Stimulated activated CD4-positive, alpha-beta T cell treated with anti-CD3 and anti-CD28 coated beads, Interleukin-4, amount 100 ng/mL, for 24 hours (primary cell): ENCODE measurements at regions not wholly inside any gene's neighbourhood (a gene's known extent, or its start where the extent isn't known, plus 50 kb on each side); places are given as distances from the start of the nearest gene placed in this dataset.
"Not testable (repeated sequence)": the region's sequence is repeated elsewhere in the genome, so short reads cannot be mapped to it uniquely, and the experiment has no call there.

Experiments used
- DNase-seq: peaks from one replicate; pipeline ENCODE4 v3.0.0-alpha.2; 2020

DNA sequence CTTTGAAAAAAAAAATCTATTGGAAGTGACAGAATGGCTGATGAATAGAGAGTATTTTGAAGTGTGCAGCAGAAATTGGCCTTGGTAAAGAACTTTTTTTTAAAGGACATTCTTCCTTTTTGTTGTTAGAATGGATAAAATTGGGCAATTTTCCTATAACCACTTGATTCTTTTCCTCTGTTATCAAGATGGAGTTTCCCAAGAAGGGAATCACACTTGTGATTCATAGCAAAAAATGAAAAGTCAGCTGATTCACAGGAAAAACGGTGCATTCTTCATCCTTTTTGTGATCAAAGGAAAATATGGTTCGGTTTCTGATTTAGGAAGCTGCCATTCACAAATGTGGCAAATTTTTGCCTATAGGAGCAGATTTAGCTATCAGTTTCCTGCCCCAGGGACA lies 486.8 kb downstream of the GBE1 start:
- no peak for DNase-seq

DNA sequence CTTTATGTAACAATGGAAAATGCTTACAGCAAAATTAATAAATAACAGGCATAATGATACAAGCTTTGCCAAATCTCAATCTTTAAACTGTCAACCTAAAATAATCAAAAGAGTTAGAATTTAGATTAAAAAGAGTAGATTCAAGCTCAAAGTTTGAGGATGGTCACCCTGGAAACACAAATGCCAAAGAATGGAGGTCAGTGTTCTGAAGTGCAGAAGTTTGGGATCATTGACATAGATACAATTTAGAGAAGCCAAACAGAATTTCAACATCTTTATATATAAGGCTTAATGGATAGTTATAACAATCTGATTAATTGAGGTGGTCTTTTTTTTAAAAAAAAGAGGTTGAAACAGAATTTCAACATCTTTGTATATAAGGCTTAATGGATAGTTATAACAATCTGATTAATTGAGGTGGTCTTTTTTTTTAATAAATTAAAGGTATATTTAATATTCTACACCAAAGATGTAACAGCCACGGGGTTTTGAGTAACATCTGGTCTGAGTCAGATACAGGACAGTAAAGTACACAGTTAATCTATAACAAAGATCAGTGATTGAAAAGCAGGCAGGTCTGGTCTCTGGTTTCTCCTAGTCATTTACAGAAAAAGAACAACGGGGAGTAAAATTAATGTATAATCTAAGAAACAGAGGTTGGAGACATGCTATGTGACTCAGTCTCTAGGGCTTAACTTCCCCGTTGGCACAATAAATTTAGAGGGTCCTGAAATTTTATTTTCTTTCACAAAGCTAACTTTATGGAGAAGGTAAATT lies 490.7 kb downstream of the GBE1 start:
- no peak for DNase-seq

DNA sequence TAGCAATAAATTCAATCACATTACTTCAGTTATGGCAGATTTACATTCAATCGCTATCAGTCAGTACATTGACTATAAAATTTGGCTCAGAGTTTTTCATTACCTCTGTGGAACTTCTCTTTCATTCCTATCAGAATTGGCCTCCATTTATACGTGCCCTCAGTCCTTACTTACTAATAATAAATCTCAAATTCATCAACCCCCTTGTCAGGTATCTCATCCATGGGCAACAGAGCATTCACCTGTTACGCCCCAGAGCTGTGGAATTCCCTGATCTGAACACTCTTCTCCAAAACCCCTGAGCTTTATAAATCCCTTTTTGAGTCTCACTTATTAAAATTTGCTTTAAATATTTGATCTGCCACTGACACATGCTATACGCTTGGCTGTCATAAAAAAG lies 492.9 kb downstream of the GBE1 start:
- no peak for DNase-seq

DNA sequence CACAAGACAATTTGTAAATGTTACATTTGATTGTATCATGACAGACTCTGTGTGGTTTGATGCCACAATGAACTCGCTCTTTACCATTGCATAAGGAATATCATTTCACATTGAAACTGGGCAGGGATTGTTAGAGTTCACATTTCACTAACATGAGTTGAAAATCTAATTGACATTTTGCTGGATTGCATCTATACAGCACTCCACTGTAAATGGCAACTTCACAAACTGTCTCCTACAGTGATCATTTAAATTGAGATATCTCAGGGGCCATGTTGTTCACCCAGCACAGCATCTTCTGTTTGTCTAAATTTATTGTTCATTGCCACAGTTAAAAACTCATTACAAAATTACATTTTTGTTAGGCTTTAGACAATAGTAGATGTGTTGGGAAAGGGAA lies 499.4 kb downstream of the GBE1 start:
- DNase-seq = no peak

DNA sequence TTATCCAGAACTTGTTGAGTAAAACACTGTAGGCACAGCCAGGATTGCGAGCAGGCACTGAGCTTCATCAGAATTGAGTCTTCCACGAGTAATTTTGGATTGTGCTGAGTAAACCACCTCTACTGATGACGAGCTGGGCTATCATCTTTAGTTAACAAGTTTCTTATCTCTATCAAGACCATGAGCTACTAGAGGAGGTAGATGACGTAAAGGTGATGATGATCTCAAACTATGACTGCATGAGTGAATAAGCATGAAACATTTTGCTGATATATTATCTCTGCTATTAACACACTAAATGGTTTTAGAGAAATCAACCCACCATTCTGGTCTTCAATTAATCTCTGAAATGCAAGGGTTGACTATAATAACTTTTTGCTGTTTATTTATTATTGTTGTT lies 506.0 kb downstream of the GBE1 start:
- no peak for DNase-seq

DNA sequence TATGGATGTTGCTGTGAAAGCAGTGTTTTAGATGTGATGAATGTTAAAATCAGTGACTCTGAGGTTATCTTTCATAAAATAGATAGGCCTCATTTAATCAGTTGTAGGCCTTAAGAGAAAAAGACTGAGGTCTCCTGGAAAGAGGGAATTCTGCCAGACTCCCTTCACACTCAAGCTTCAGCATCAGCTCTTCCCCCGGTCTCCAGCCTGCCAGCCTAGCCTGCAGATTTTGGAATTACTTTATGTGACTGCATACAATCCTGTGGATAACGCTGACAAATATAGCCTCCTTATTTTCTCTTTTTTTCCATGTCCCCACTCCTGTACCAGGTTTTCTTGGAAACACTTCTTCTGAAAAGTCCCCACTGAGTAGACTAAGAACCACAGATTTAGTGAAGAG lies 510.3 kb downstream of the GBE1 start:
- no peak for DNase-seq

DNA sequence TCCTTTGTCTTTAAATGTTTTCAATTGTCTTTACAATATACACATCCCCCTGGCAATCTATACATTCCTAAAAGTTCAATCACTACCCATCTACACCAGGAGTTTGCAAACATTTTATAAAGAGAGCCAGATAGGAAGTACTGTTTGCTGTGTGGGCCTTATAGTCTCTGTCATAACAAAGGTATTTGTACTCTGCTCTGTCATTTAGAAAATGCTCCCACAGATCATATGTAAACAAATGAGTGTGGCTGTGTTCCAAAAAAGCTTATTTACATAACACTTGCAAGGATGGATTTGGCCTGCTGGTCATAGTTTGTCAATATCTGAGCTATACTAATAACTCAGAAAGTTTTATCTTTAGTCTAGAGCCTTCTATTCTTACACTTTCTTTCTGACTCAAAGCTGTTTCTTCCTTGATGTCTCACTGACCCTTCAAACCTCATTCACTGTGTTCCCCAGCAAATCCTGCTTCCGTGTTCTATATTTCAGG lies 511.9 kb downstream of the GBE1 start:
- no peak for DNase-seq

DNA sequence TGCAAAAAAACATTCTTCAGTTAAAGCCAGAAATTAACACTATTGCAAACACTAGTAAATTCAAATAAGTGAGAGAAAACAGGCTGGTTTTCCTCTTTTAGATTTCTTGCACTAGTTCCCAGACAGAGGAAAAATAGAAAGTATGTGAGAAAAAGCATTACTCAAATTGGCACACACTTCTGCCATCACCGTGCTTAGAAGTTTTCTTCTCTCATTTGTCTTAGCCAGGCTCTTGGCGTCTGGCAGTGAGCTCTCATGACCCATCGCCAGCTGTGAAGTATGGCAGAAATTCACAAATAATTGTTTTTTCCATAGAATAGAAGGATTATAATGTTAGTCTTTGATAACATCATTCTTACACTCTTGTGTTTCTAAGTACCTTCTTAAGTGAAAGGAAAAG lies 515.9 kb downstream of the GBE1 start:
- no peak for DNase-seq

DNA sequence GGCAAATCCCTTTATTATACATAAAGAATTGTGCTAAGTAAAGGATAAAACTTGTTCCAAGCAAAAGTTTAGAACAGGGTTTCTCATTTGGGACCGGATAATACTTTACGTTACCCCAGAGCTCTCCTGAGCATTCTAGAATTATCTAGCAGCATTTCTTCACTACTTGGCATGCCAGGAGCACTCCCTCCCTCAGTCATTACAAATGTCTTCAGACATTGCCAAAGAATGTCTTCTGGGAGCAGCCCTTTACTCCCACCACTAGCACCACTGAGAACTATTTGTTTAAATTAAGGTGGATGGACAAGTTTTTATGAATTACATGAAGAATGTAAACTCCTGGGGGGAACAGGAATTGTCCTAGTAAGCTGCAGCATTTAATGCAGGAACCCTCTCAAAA lies 516.4 kb downstream of the GBE1 start:
- DNase-seq = no peak

DNA sequence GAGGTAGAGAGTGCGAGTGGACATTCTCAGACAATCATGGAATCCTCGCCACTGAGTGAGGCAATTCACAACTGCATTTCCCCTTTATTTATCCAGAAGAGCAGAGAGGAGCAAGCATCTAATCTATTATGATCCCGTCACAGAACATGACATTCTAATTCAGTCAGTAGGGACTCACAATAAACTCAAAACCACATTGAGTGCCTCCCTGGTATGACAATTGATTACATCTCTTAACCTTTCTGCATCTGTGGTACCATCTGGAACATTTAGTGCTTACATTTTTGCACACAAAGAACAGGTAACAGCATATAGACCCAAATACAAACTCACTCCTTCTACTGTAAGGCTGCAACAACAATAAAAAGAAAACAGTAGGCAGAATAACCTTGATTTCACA lies 517.2 kb downstream of the GBE1 start:
- no peak for DNase-seq

DNA sequence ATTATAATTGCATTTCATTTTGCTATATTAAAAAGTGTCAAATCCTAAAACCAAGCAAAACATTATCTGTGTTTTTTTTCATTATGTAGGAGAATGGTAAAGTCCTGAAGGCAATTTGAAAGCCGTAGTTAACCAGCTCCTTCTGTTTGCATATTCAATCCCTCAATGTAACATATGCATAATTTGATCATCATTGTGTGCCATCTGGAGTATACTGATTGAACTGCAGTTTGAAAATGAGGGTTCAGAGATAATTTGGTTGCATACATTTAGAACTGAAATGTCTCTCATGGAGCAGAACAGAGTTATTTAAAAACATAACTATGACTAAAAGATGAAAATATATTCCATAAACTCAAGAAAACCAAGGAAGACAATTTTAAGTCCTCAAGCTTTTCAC lies 518.6 kb downstream of the GBE1 start:
- no peak for DNase-seq

DNA sequence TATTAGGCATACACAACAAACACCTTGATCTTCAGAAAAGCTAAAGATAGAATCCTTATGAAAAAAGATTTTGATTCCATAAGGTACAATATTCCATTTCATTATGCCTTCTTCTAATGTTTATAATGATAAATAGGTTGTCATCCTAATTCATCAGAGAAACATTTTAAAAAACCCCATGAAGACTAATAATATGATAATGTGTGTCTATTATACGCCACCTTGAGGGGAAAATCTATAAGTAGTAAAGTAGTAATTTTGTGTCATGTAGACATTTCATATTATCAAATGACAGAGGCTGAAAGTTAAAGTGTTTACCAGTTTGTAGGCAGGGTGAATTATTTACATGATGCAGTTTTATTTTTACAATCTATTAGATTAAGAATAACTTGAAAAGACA lies 524.3 kb downstream of the GBE1 start:
- no peak for DNase-seq

DNA sequence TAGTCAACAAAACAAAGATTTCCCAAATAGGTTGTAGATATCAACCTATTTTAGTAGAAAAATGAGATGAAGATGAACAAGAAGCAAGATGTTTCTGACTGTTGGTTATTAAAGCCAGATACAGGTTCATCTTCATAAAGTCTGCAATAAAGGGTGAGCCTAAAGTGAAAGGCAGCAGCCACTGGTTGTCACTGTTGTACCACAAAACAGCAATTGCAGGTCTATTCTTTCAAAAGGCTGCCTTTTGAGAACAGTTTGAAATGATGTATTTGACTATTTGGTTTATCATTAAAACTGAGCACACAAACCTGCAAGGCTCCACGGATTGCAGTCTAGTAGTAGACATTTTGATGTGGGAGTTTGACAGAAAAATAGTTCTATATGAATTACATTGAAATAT lies 543.4 kb downstream of the GBE1 start:
- no peak for DNase-seq

DNA sequence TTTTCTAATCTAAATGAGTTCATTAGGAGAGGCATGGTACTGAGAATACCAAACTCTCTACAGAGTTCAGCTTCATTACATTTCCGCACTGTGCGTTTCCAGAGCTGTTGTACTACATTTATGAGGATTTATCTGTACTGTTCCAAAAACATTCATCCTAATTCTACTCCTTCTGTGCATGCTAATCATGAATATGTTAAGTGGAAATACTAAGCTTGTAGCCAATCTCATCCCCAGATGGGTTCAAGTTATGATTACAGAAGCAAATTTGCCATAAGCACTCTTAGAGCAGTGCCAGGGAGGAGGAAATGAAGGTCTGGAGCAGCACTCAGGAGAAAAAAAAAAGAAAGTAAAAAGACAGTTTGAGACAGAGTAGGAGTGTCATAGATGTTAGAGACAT lies 544.3 kb downstream of the GBE1 start:
- no peak for DNase-seq

DNA sequence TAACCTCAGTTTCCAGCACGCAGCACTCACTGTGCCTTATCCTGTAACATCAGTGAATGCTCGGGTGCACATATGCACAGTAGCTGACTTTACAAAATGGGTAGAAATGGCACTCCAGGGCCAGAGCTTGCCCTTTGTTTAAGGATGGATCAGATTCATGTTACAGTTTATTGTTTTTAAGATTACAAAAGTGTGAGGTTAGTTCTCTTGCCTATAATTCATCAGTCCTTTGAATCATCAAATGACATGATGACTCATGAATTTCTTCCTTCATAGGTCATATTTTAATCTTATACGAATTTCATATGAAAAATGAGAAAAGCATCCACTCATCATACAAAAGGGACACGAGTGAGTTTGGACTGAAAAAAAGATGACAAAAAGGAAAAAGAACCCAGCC lies 545.3 kb downstream of the GBE1 start:
- no peak for DNase-seq

DNA sequence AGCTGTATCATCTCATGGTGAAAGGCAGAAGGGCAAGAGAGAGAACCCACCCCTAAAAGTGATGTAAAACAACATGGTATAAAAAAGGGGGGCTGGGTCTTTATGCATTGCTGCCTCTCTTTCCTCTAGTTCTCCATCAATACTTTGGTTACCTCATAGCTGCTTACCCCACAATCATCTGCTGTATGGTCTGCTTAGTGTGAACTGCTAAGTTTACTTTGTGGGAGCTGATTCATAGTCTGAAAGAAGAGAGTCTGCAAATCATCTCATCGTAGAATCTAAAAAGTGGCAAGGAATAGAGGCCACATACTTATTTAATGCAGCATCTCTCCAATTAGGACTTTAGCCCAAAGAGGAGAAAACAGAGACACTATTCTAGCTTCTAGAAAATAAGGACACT lies 546.8 kb downstream of the GBE1 start:
- DNase-seq = no peak

DNA sequence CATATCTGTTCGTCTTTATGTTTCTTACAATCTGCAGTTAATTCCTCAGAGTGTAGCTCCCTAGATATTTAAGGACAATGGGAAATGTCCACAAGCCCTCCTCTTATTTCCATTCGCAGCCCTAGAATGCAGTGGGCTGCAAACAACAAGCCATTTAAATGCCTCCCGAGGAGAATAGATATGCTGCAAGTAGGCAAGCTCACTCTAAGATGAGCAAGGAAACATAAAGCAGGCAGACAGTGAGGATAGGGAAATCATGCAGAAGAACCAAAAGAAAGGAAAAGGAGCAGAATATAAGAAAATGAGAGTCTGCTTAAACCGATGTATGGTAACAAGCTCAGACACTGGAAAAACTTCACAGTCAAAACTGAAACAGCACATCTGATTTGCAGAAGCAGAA lies 561.9 kb downstream of the GBE1 start:
- no peak for DNase-seq

DNA sequence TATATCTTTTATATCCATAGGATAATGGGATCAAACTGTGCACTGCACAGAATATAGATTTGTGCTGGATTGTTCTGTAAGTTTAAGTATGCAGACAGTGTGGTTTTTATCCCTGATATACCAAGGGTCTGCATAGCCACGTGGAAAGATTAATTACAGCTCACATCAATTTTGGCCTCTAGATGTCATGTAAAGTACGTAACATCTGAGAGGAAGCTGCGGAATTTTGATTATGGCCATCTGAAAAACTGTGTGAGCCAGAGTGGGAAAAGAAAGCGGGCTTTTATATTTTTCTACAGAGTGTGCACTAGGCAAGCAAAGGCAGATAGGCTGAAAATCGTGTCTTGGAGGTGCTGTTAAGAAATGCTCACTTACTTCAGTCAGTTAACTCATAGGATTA lies 562.7 kb downstream of the GBE1 start:
- DNase-seq = no peak

DNA sequence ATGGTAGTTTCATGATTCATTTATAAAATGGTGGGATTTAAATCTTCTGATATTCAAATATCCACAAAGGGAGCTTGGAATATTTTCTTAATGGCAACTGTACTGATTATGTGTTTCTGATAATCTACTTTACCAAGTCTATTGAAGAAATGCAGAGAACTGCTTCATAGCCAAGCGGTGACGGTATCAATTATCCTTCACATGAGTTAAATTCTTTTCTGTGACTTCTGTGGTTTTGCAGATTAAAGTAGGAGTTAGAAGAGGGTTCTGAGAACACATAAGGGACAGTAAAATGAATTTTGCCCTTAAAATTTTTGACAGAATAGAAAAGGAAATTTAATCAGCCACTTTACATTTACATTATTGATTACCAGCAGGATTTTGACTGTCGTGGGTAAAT lies 563.2 kb downstream of the GBE1 start:
- DNase-seq = no peak

DNA sequence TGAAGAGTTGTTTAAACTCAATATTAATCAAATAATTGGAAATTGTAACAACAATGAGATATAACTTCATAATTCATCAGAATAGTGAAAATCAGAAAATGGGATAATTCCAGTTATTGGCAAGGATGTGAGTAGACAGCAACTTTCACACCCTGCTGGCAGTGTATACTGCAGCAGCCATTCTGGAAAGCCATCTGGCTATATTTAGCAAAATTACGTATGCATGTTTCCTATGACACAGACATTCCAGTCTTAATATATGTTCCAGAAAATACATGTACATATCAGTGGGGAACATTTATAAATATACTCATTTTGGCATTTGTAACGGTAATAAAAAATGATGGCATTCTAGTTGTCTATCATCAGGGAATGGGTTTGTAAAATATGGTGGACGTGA lies 564.1 kb downstream of the GBE1 start:
- DNase-seq = no peak

DNA sequence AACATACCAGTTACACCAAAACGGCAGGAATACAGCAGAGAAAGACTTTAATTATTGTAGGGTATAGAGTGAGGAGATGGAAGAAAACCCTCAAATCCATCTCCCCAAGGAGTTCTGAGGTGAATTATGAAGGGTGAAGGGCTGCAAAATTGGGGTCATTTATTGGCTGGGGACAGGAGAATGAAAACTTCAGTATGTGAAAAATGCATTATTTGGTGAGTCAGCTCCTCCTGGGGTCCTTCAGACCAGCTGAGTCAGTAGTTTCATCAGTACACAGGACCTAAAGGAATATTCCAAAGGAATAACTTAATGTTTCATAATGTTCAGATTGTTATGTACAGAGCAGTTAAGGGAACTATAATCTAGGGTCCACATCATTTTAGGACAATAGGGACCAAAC lies 566.0 kb downstream of the GBE1 start:
- no peak for DNase-seq

DNA sequence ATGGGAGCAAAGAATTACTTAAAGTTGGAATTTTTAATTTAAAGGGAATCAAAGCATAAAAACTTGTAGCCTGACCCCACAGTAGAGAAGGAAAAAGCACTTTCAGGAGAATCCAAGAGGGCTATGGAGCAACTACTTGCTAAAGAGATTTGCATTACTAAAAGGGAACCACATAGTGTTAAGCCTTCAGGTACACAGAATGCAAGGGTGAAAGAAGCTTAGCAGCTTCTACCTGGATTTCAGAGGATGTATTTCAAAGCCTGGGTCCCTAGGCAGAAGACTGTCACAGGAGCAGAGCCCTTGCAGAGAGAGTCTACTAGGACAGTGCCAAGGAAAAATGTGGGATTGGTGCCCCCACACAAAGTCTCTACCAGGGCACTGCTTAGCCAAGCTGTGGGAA lies 575.0 kb downstream of the GBE1 start:
- no peak for DNase-seq

DNA sequence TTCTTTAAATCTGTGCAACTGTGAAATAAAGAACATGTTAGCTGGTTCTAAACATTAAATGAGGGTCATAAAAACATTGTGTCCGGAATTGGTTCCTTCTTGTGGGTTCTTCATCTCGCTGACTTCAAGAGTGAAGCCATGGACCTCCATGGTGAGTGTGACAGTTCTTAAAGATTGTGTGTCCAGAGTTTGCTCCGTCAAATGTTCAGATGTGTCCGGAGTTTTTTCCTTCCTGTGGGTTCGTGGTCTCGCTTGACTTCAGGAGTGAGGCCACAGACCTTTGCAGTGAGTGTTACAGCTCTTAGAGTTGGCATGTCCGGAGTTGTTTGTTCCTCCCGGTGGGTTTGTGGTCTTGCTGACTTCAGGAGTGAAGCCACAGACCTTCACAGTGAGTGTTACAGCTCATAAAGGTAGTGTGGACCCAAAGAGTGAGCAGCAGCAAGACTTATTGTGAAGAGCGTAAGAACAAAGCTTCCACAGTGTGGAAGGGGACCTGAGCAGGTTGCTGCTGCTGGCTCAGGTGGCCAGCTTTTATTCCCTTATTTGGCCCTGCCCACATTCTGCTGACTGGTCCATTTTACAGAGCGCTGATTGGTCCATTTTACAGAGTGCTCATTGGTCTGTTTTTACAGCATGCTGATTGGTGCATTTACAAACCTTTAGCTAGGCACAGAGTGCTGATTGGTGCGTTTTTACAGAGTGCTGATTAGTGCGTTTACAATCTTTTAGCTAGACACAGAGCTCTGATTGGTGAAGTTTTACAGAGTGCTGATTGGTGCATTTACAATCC lies 579.2 kb downstream of the GBE1 start:
- not testable (repeated sequence) for DNase-seq

DNA sequence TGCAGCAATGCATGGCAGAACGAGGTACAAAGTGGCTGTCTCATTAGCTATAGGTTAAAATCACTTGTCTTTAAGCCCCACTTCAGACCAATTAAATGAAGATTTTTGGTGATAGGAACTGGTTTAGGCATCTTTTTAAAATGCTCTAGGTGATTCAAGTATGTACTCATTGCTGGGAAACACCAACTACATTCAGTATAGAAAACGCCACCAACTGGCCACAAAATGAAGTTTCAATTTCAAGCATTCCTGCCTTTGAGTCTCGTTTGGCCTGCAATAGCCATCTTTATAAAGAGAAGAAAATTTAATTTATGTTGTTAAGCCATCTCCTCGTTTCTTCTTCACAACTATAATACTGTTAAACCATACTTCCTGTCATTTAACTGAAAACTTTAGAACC lies 587.9 kb downstream of the GBE1 start:
- DNase-seq = no peak

DNA sequence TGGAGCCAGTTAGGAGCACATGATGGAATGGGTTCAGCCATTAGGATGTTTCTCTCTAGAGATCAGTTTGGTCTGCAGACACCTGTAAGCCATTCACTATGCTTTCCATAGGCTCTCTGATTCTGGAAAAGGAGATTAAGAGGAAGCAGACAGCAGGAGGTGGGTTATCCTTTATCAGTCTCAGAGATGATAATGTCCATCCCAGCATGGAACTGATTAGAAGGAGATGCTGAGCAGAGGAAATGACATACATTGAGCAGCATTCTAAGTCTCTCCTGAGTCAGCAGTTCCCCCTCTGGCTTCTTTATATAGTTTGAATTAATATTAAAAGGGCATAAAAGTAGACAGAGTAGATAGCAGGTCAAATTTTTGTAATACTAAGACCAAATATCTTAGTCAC lies 591.1 kb downstream of the GBE1 start:
- DNase-seq = no peak
